ENCODE measurements at regions not wholly inside any gene's neighbourhood (a gene's known extent, or its start where the extent isn't known, plus 50 kb on each side); places are given as distances from the start of the nearest gene placed in this dataset.

DNA sequence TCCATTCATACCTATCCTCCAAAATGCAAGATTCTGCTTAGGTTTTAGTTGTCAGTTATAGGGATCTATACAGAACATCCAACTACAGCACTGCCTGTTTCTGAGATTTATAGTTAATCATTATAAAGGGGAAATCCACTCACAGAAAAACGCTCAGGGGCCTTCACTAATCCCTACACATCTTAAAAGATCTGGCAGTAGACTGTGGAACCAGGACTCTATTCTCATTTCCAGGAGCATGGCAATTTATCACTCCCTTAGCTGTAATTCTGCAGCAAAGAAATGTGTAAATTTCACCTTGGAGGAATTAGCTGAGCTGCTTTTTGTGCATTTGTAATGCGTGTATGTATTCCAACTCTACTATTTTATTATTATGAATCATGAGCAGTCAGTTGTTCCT, 1128.1 kb upstream of the PRR20A start:
- H3K9me3 ChIP-seq (ENCODE audit: low read depth, low read length, poor library complexity, severe bottlenecking) = peaks cover 4% of the 10 kb centered on the region
- H3K4me1 ChIP-seq (ENCODE audit: insufficient read depth, low read length, poor library complexity, severe bottlenecking) = no peaks in the 10 kb centered on the region
- BruUV-seq (replicated peaks) = no TSS peak
- POLR2A ChIA-PET (ENCODE audit: low non-redundant PET) = no interaction called here
- H3K4me3 ChIP-seq (ENCODE audit: low read depth, low read length, poor library complexity, severe bottlenecking) = no peak overlapping the region
- intact Hi-C loops (cut with micrococcal nuclease; ENCODE audit: unreplicated experiment) = no loop called here
- no peaks in the 10 kb centered on the region for H3K27me3 ChIP-seq (replicated peaks; ENCODE audit: insufficient read depth, low read depth, low read length, poor library complexity)
- no peak overlapping the region for H3K27ac ChIP-seq (ENCODE audit: low read depth, low read length, poor library complexity, severe bottlenecking)
- TF ChIP-seq, protein P1, sequence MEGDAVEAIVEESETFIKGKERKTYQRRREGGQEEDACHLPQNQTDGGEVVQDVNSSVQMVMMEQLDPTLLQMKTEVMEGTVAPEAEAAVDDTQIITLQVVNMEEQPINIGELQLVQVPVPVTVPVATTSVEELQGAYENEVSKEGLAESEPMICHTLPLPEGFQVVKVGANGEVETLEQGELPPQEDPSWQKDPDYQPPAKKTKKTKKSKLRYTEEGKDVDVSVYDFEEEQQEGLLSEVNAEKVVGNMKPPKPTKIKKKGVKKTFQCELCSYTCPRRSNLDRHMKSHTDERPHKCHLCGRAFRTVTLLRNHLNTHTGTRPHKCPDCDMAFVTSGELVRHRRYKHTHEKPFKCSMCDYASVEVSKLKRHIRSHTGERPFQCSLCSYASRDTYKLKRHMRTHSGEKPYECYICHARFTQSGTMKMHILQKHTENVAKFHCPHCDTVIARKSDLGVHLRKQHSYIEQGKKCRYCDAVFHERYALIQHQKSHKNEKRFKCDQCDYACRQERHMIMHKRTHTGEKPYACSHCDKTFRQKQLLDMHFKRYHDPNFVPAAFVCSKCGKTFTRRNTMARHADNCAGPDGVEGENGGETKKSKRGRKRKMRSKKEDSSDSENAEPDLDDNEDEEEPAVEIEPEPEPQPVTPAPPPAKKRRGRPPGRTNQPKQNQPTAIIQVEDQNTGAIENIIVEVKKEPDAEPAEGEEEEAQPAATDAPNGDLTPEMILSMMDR (conservative IDR thresholded peaks at IDR 0.05; ENCODE audit: low read depth, low read length) = no peak
- no peak for TF ChIP-seq EZH2 (IDR thresholded peaks at IDR 0.05; ENCODE audit: borderline replicate concordance, low read depth, low read length, poor library complexity, severe bottlenecking)
- CTCF ChIA-PET = no interaction called here
- H3K36me3 ChIP-seq (ENCODE audit: insufficient read depth, low read length, poor library complexity, severe bottlenecking) = no peaks in the 10 kb centered on the region
- DNase-seq (ENCODE audit: low spot score) = no peak

DNA sequence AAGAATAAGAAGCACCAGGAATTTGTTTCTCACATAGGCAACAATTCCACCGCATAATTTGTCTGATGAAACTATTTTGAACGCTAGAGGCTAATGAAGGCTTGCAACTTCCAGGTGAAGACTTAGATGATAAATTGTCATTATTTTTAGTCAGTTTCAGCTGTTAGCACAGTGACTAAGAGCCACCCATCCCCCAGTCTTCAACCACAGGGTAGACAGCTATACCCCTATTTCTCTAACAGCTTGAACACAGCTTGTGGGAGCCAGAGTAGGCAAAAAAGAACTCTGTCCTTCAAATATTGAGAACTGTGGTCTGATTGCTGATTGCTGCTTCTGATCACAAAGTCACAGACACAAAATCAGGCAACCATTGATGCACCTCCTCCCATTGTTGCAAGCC, 1124.8 kb upstream of the PRR20A start:
- no peak for DNase-seq (ENCODE audit: low spot score)
- Histone ChIP-seq H3K27ac (ENCODE audit: low read depth, low read length, poor library complexity, severe bottlenecking) (no peak overlapping the region), H3K9me3 (ENCODE audit: low read depth, low read length, poor library complexity, severe bottlenecking) (no peaks in the 10 kb centered on the region), H3K27me3 (replicated peaks; ENCODE audit: insufficient read depth, low read depth, low read length, poor library complexity) (no peaks in the 10 kb centered on the region), H3K36me3 (ENCODE audit: insufficient read depth, low read length, poor library complexity, severe bottlenecking) (no peaks in the 10 kb centered on the region), H3K4me3 (ENCODE audit: low read depth, low read length, poor library complexity, severe bottlenecking) (no peak overlapping the region), H3K4me1 (ENCODE audit: insufficient read depth, low read length, poor library complexity, severe bottlenecking) (no peaks in the 10 kb centered on the region)
- TF ChIP-seq, protein P1 (conservative IDR thresholded peaks at IDR 0.05; ENCODE audit: low read depth, low read length) = no peak
- no peak for TF ChIP-seq EZH2 (IDR thresholded peaks at IDR 0.05; ENCODE audit: borderline replicate concordance, low read depth, low read length, poor library complexity, severe bottlenecking)
- intact Hi-C loops (cut with micrococcal nuclease; ENCODE audit: unreplicated experiment) = no loop called here
- POLR2A ChIA-PET (ENCODE audit: low non-redundant PET) = interaction anchor here (0.6 kb wide), 1 partner anchor 34 kb away, joined by 3 read pairs; no protein-coding TSS in a partner anchor
- BruUV-seq (replicated peaks) = no TSS peak
- CTCF ChIA-PET = no interaction called here

DNA sequence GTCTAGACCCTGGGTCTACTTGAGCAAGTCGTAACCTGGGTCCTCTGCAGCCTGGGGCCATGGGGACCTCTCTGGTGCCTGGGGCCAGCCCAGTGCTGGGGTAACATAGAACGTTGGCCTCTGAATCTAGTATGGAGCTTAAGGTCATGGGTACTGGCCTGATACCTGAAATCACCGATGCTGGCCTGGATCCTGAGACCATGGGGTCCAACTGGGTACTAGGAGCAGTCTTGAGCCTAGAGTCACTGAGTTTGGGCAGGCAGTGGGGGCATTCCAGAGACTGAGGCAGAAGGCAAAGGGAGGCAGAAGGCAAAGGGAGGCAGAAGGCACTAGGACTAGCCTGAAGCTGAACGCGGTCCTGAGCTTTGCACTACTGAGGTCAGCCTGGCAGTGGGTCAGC, 1121.1 kb upstream of the PRR20A start:
- DNase-seq (ENCODE audit: low spot score) = no peak
- H3K9me3 ChIP-seq (ENCODE audit: low read depth, low read length, poor library complexity, severe bottlenecking) = no peaks in the 10 kb centered on the region
- no TSS peak for BruUV-seq (replicated peaks)
- ChIA-PET POLR2A (ENCODE audit: low non-redundant PET) (interaction anchor here (0.6 kb wide), 1 partner anchor 363 kb away, joined by 13 read pairs; no protein-coding TSS in a partner anchor), CTCF (no interaction called here)
- TF ChIP-seq, protein P1 (conservative IDR thresholded peaks at IDR 0.05; ENCODE audit: low read depth, low read length) = no peak
- TF ChIP-seq EZH2 (IDR thresholded peaks at IDR 0.05; ENCODE audit: borderline replicate concordance, low read depth, low read length, poor library complexity, severe bottlenecking) = no peak
- no peak overlapping the region for H3K4me3 ChIP-seq (ENCODE audit: low read depth, low read length, poor library complexity, severe bottlenecking)
- no peaks in the 10 kb centered on the region for H3K36me3 ChIP-seq (ENCODE audit: insufficient read depth, low read length, poor library complexity, severe bottlenecking)
- H3K27ac ChIP-seq (ENCODE audit: low read depth, low read length, poor library complexity, severe bottlenecking) = no peak overlapping the region
- no peaks in the 10 kb centered on the region for H3K27me3 ChIP-seq (replicated peaks; ENCODE audit: insufficient read depth, low read depth, low read length, poor library complexity)
- no peaks in the 10 kb centered on the region for H3K4me1 ChIP-seq (ENCODE audit: insufficient read depth, low read length, poor library complexity, severe bottlenecking)
- intact Hi-C loops (cut with micrococcal nuclease; ENCODE audit: unreplicated experiment) = no loop called here
